Stomach (tissue), 4 donors: ENCODE measurements at regions not wholly inside any gene's neighbourhood (a gene's known extent, or its start where the extent isn't known, plus 50 kb on each side); places are given as distances from the start of the nearest gene placed in this dataset.

ENCODE experiments used
- CTCF ChIP-seq, 7 experiments: fragments of 450-650 bp in 4 of 7; fragments of 200-600 bp in 3 of 7; sonication (generic) in 3 of 7; IDR thresholded peaks; one replicate each; pipeline ENCODE4 v1.5.1; 2016 to 2019; ENCODE audit warnings: antibody characterized with exemption in 7 of 7, control low read depth in 2 of 7, mild to moderate bottlenecking in 1 of 7
- EP300 ChIP-seq: sonication (generic); formaldehyde crosslinking; IDR thresholded peaks from one replicate; pipeline ENCODE4 v1.6.1; 2017; ENCODE audit warnings: antibody characterized with exemption
- POLR2A ChIP-seq, 4 donors: fragments of 450-650 bp; IDR thresholded peaks; one replicate each; pipeline ENCODE4 v1.6.1; 2016; ENCODE audit warnings: antibody characterized with exemption in 4 of 4, control low read depth in 2 of 4, mild to moderate bottlenecking in 1 of 4, moderate library complexity in 1 of 4
- POLR2AphosphoS5 ChIP-seq, 3 donors: sonication (generic); formaldehyde crosslinking; IDR thresholded peaks; one replicate each; pipeline ENCODE4 v1.6.1; 2016; ENCODE audit warnings: antibody characterized with exemption in 3 of 3

GRCh38 chrX:38505583-38505982 is 55.8 kb upstream of the TSPAN7 start:
- TF ChIP-seq CTCF (IDR thresholded peaks at IDR 0.05) (no peak), POLR2A (IDR thresholded peaks at IDR 0.05) (no peak), EP300 (no peak), POLR2AphosphoS5 (IDR thresholded peaks at IDR 0.05) (no peak)
